Naive thymus-derived CD4-positive, alpha-beta T cell (primary cell): ENCODE measurements at regions not wholly inside any gene's neighbourhood (a gene's known extent, or its start where the extent isn't known, plus 50 kb on each side); places are given as distances from the start of the nearest gene placed in this dataset.
A peak's percentile ranks its signal among the peaks of the same experiment; 100 is the strongest.

Experiments
- ATAC-seq: fragments of 150-1000 bp; cut with Tn5 transposase; 2 replicates; pipeline ENCODE4 v1.10.0; 2021; ENCODE audit warnings: mild to moderate bottlenecking, moderate library complexity
- CTCF ChIA-PET: fragments of 350-600 bp; sonication (Branson Sonifier 250); formaldehyde crosslinking; loops from one replicate; lab custom pipeline; 2021; ENCODE audit warnings: antibody characterized with exemption; lab: Charles Lee
- POLR2A ChIA-PET: fragments of 350-600 bp; sonication (Branson Sonifier 250); formaldehyde crosslinking; loops from one replicate; lab custom pipeline; 2021; ENCODE audit warnings: antibody characterized with exemption, inconsistent platforms; lab: Charles Lee
- DNase-seq, 9 donors: peaks; one replicate each; pipeline versions ENCODE4 v3.0.0 to v3.0.0-alpha.2; 2020 to 2022; ENCODE audit warnings: mixed read lengths in 1 of 9
- H3K27ac ChIP-seq: one replicate; pipeline ENCODE4 v1.7.0; 2013; ENCODE audit warnings: mild to moderate bottlenecking, low read depth, low read length, moderate library complexity
- H3K27me3 ChIP-seq, 2 donors: one replicate each; pipeline ENCODE4 v1.7.0; 2013; ENCODE audit warnings: low read length in 2 of 2, mild to moderate bottlenecking in 2 of 2, moderate library complexity in 2 of 2; ENCODE audit not compliant: control insufficient read depth in 2 of 2, insufficient read depth in 2 of 2
- H3K36me3 ChIP-seq, 3 experiments: 1 replicate in 2 of 3; 2 replicates in 1 of 3; pipeline ENCODE4 v1.7.0; 2013; ENCODE audit warnings: low read length in 3 of 3, mild to moderate bottlenecking in 3 of 3, moderate library complexity in 1 of 3; ENCODE audit not compliant: insufficient read depth in 3 of 3, control insufficient read depth in 2 of 3
- H3K4me1 ChIP-seq, 2 donors: one replicate each; pipeline ENCODE4 v1.7.0; 2013; ENCODE audit warnings: low read length in 2 of 2, mild to moderate bottlenecking in 2 of 2, moderate library complexity in 1 of 2; ENCODE audit not compliant: control insufficient read depth in 2 of 2, insufficient read depth in 2 of 2
- H3K4me3 ChIP-seq: 2 replicates; pipeline ENCODE4 v1.7.0; 2013; ENCODE audit warnings: mild to moderate bottlenecking, low read length
- H3K9me3 ChIP-seq, 3 experiments: 1 replicate in 2 of 3; 2 replicates in 1 of 3; pipeline ENCODE4 v1.7.0; 2013; ENCODE audit warnings: low read length in 3 of 3; ENCODE audit not compliant: control insufficient read depth in 2 of 3
- H3K27ac Mint-ChIP-seq, 9 donors: one replicate each; pipeline ENCODE4 v1.8.0; 2020 to 2022; ENCODE audit warnings: mixed read lengths in 9 of 9, mild to moderate bottlenecking in 8 of 9, moderate library complexity in 5 of 9, inconsistent platforms in 2 of 9
- H3K27me3 Mint-ChIP-seq, 5 donors: one replicate each; pipeline ENCODE4 v1.8.0; 2021 to 2022; ENCODE audit warnings: mixed read lengths in 5 of 5, mild to moderate bottlenecking in 1 of 5
- H3K36me3 Mint-ChIP-seq, 5 donors: one replicate each; pipeline ENCODE4 v1.8.0; 2020 to 2022; ENCODE audit warnings: mixed read lengths in 5 of 5, mild to moderate bottlenecking in 3 of 5, inconsistent platforms in 1 of 5
- H3K4me1 Mint-ChIP-seq, 7 donors: one replicate each; pipeline ENCODE4 v1.8.0; 2020 to 2022; ENCODE audit warnings: mixed read lengths in 7 of 7, mild to moderate bottlenecking in 3 of 7, inconsistent platforms in 1 of 7
- H3K4me3 Mint-ChIP-seq, 10 donors: one replicate each; pipeline ENCODE4 v1.8.0; 2020 to 2022; ENCODE audit warnings: mild to moderate bottlenecking in 10 of 10, mixed read lengths in 10 of 10, moderate library complexity in 6 of 10, inconsistent platforms in 2 of 10
- H3K9me3 Mint-ChIP-seq, 11 donors: one replicate each; pipeline ENCODE4 v1.8.0; 2020 to 2022; ENCODE audit warnings: mixed read lengths in 11 of 11, mild to moderate bottlenecking in 4 of 11, inconsistent platforms in 1 of 11, moderate library complexity in 1 of 11
- intact Hi-C, 2 donors: fragments of 100-400 bp; cut with micrococcal nuclease; formaldehyde crosslinking; loops; one replicate each; pipeline ENCODE4 v1.15.1; 2023

DNA sequence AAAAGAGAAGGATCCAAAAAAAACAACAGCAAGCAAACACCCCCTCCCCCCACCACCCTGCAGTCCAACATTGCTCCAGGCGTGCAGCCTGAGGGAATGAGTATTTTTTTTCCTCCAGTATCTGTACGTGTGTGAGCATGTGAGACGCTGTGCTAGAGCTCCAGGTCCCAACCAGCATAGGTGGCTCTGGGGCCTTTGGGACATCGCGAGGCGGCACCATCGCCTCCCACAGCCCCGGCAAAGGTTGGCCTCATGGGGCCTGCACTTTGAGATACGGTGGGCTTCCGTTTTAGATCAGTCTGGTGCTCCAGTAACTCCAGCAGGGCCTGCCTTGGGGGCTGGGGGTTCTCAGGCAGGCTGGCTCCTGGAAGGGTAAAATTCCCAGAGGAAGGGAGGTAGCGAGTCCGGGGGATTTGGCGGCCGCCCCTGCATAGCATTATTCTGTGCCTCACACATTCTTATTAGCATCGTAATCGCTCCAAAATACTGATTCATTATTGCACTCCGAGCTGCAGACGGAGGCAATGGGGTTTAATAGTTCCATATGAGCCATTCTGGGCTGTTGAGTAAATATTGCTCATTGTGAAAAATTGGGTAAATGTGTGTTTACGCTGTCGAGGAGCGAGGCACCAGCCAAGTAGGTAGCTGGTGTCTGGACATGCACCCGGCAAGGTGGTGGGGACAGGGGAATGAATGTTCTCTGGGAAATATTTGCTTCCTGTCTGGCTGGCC lies 143.1 kb upstream of the MYL2 start:
- peaks cover 0 to 3% (median 0%) of the 10 kb centered on the region in 11 donors for H3K9me3 Mint-ChIP-seq
- Histone ChIP-seq H3K27ac (no peak overlapping the region), H3K36me3 (no peaks in the 10 kb centered on the region), H3K4me1 (peaks cover 0 to 25% of the 10 kb centered on the region in 2 donors), H3K9me3 (no peaks in the 10 kb centered on the region), H3K27me3 (no peaks in the 10 kb centered on the region), H3K4me3 (no peak overlapping the region)
- H3K36me3 Mint-ChIP-seq = peaks cover 0 to 2% (median 0%) of the 10 kb centered on the region in 5 donors
- no peak for DNase-seq
- peak overlapping the region in 1 of 9 donors; percentile 9 for H3K27ac Mint-ChIP-seq
- H3K4me3 Mint-ChIP-seq = no peak overlapping the region
- POLR2A ChIA-PET = no interaction called here
- intact Hi-C loops = no loop called here
- H3K4me1 Mint-ChIP-seq = peaks cover 13 to 35% (median 26%) of the 10 kb centered on the region in 7 donors
- ATAC-seq = no peak
- CTCF ChIA-PET = no interaction called here
- H3K27me3 Mint-ChIP-seq = no peaks in the 10 kb centered on the region

DNA sequence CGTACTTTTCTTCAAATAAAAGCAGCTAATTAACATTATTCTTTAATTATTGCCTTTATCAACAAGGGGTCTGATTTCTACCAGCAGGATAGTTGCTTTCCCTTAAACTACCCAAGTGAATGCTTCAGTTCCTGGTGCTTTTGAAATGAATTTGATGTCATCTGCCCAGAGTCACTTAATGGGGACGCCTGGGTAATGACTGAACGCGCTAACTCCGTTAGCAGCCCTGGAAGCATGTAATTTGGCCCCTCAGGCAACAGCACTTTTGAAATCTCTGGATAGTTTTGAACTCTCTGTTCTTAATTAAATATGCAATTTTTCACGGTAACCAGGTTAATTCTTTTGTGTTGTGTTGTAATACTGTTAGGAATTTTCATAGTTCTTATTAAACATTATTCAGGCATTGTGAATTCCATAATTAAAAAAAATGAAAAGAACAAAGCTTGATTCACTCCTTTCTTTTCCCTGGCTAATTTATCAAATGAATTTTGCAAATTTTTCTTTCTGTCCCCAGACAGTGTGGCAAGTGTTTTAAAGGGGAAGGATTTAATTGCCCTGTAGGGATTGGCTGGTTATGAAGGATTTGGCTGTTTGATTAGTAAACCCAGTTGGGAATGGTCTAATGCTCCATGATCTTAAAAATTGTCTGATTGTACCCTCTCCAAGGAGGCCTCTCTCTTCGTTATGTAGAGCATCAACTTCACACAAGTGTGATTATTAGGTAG lies 137.5 kb upstream of the MYL2 start:
- H3K27me3 ChIP-seq = no peaks in the 10 kb centered on the region
- ATAC-seq (no peak), DNase-seq (no peak)
- H3K36me3 ChIP-seq = no peaks in the 10 kb centered on the region
- POLR2A ChIA-PET = interaction anchor here (0.6 to 3.0 kb wide), 6 partner anchors 11 to 615 kb away, joined by 3 to 13 read pairs (median 3); no protein-coding TSS in a partner anchor
- H3K27ac ChIP-seq = peak overlapping the region; percentile 48
- Mint-ChIP-seq H3K36me3 (peaks cover 0 to 24% (median 0%) of the 10 kb centered on the region in 5 donors), H3K27me3 (no peaks in the 10 kb centered on the region), H3K4me1 (peaks cover 29 to 53% (median 39%) of the 10 kb centered on the region in 7 donors), H3K4me3 (peak overlapping the region in 9 of 10 donors; percentile 23 to 82 (median 57)), H3K9me3 (peaks cover 4 to 18% (median 9%) of the 10 kb centered on the region in 11 donors), H3K27ac (peak overlapping the region; percentile 90 to 98 (median 97))
- intact Hi-C loops = loop anchor here in 1 of 2 donors (1.0 kb wide), 1 partner anchor 10 kb away; no protein-coding TSS in a partner anchor
- peaks cover 29 to 45% of the 10 kb centered on the region in 2 donors for H3K4me1 ChIP-seq
- H3K9me3 ChIP-seq = peaks cover 0 to 8% (median 6%) of the 10 kb centered on the region in 3 experiments
- CTCF ChIA-PET = no interaction called here
- H3K4me3 ChIP-seq = peak overlapping the region; percentile 22

DNA sequence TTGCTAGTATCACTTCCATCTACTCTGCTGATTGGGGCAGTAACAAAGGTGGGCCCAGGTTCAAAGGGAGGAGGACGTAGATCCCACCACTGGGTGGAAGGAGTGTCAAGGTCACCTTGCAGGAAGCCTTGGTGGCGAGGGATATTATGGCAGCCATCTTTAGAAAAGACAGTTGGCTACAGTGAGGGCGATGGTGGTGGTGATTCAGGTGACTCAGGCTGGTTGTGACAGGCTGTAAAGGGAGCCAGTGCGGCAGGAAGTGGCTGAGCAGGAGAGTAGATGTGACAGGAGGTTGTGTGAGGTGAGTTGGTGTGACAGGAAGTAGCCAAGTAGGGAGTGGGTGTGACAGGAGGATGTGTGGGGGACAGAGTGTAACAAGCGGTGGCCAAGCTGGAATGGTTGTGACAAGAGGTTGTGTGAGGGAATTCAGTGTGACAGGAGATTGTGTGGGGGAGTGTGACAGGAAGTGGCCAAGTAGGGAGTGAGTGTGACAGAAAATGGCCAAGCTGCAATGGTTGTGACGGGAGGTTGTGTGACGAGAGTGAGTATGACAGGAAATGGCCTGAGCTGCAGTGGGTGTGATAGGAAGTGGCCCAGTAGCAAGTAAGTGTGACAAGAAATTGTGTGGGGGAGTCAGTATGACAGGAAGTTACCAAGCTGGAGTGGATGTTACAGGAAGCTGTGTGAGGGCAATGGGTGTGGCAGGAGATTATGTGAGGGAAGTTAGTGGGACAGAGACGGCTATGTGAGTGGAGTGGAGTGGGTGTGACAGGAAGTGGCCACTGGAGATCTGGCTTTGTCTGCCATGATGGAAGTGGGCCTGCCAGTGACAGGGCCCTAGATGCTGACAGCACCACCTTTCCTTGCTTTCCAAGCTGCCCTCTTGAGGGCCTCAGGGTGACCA lies 136.5 kb upstream of the MYL2 start:
- peaks cover 27 to 53% (median 39%) of the 10 kb centered on the region in 7 donors for H3K4me1 Mint-ChIP-seq
- no peaks in the 10 kb centered on the region for H3K27me3 ChIP-seq
- H3K27me3 Mint-ChIP-seq = no peaks in the 10 kb centered on the region
- peak; percentile 82 for ATAC-seq
- peak overlapping the region; percentile 90 to 98 (median 97) for H3K27ac Mint-ChIP-seq
- peak overlapping the region; percentile 45 to 82 (median 60) for H3K4me3 Mint-ChIP-seq
- peaks cover 0 to 8% (median 6%) of the 10 kb centered on the region in 3 experiments for H3K9me3 ChIP-seq
- peaks cover 4 to 18% (median 9%) of the 10 kb centered on the region in 11 donors for H3K9me3 Mint-ChIP-seq
- POLR2A ChIA-PET = interaction anchor here (0.6 to 3.0 kb wide), 8 partner anchors 12 to 616 kb away, joined by 3 to 13 read pairs (median 3); no protein-coding TSS in a partner anchor
- peak overlapping the region; percentile 22 for H3K4me3 ChIP-seq
- peaks cover 0 to 24% (median 0%) of the 10 kb centered on the region in 5 donors for H3K36me3 Mint-ChIP-seq
- no peaks in the 10 kb centered on the region for H3K36me3 ChIP-seq
- intact Hi-C loops = loop anchor here in 1 of 2 donors (1.0 kb wide), 2 partner anchors 11 to 22 kb away; no protein-coding TSS in a partner anchor
- CTCF ChIA-PET = no interaction called here
- peaks cover 29 to 45% of the 10 kb centered on the region in 2 donors for H3K4me1 ChIP-seq
- peak in 8 of 9 donors; percentile 38 to 82 (median 70) for DNase-seq
- peak overlapping the region; percentile 48 for H3K27ac ChIP-seq

DNA sequence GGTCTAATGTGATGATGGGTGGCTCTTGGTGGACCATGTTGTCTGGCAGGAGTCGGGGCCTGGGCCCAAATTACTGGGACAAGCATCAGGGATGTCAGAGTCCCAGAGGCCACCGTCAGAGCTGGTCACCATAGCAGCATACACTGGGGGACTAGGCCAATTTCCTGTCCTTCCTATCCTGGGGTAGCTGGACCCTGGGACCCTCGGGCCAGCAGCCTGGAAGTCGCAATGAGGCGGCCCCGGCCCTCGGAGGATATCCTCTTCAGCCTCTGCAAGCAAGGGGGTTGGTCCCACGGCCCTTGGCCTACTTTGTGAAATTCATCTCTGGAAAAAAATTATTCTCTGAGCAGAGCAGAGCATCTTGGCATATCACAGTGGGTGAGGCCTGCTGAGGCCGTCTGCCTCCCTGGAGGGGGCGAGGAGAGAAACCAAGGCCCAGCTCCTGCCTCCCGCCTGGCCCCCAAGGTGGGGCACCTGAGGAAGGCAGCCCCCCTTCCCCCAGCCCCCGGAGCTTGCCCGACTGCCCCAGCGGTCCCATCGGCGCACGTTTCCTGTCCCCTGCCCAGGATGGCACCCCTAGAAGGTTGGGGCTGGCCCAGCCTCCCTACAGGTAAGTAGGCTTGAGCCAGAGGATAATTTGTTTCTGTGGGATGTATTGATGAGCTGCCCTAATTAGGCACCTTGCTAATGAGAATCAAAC lies 135.0 kb upstream of the MYL2 start:
- ChIA-PET CTCF (interaction anchor here (1.0 kb wide), 1 partner anchor 624 kb away, joined by 4 read pairs; no protein-coding TSS in a partner anchor), POLR2A (no interaction called here)
- peak overlapping the region in 3 of 10 donors; percentile 32 to 82 (median 51) for H3K4me3 Mint-ChIP-seq
- no peaks in the 10 kb centered on the region for H3K36me3 ChIP-seq
- H3K4me1 Mint-ChIP-seq = peaks cover 27 to 42% (median 38%) of the 10 kb centered on the region in 7 donors
- peaks cover 0 to 8% (median 6%) of the 10 kb centered on the region in 3 experiments for H3K9me3 ChIP-seq
- no peaks in the 10 kb centered on the region for H3K27me3 Mint-ChIP-seq
- peaks cover 0 to 24% (median 0%) of the 10 kb centered on the region in 5 donors for H3K36me3 Mint-ChIP-seq
- no peak overlapping the region for H3K4me3 ChIP-seq
- H3K27me3 ChIP-seq = no peaks in the 10 kb centered on the region
- intact Hi-C loops = no loop called here
- no peak for ATAC-seq
- H3K27ac ChIP-seq = no peak overlapping the region
- H3K27ac Mint-ChIP-seq = peak overlapping the region; percentile 90 to 98 (median 97)
- H3K9me3 Mint-ChIP-seq = peaks cover 4 to 18% (median 9%) of the 10 kb centered on the region in 11 donors
- no peak for DNase-seq
- peaks cover 29 to 45% of the 10 kb centered on the region in 2 donors for H3K4me1 ChIP-seq

DNA sequence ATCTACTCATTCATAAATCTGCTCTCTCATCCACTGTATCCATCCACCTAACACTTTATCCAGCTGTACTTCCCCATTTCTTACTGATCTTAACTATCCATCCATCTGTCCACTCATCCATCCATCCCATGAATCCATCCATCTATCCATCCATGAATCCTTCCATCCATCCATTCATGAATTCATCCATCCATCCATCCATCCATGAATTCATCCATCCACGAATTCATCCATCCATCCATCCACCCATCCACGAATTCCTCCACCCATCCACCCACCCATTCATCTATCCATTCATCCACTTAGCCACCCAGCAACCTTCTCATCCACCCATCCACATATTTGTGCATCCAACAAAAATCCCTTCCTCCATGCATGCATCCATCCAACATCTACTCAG lies 128.6 kb upstream of the MYL2 start:
- no peak overlapping the region for H3K4me3 Mint-ChIP-seq
- ChIA-PET POLR2A (no interaction called here), CTCF (no interaction called here)
- ATAC-seq = no peak
- intact Hi-C loops = no loop called here
- no peak overlapping the region for H3K27ac ChIP-seq
- H3K9me3 Mint-ChIP-seq = no peaks in the 10 kb centered on the region
- H3K36me3 Mint-ChIP-seq = no peaks in the 10 kb centered on the region
- no peaks in the 10 kb centered on the region for H3K27me3 ChIP-seq
- H3K36me3 ChIP-seq = no peaks in the 10 kb centered on the region
- no peak overlapping the region for H3K27ac Mint-ChIP-seq
- DNase-seq = no peak
- no peaks in the 10 kb centered on the region for H3K9me3 ChIP-seq
- H3K4me1 ChIP-seq = no peaks in the 10 kb centered on the region
- H3K4me3 ChIP-seq = no peak overlapping the region
- H3K4me1 Mint-ChIP-seq = peaks cover 0 to 5% (median 0%) of the 10 kb centered on the region in 7 donors
- peaks cover 0 to 5% (median 0%) of the 10 kb centered on the region in 5 donors for H3K27me3 Mint-ChIP-seq
